PC-3 (cell line): ENCODE measurements at regions not wholly inside any gene's neighbourhood (a gene's known extent, or its start where the extent isn't known, plus 50 kb on each side); places are given as distances from the start of the nearest gene placed in this dataset.

ENCODE experiments used
- ATAC-seq: fragments of 200-7000 bp; cut with Tn5 transposase; 2 replicates; pipeline ENCODE4 v1.9.1; 2020; ENCODE audit warnings: mild to moderate bottlenecking, moderate library complexity
- BruUV-seq: library from RNA; stranded (reverse); fragments of 400-500 nt; replicated peaks from 2 replicates; lab custom pipeline; 2021; lab: Mats Ljungman, UMichigan
- CTCF ChIA-PET: fragments of 300-600 bp; sonication (Branson Sonifier 250); formaldehyde crosslinking; loops from one replicate; lab custom pipeline; 2022; ENCODE audit warnings: antibody characterized with exemption; lab: Charles Lee
- POLR2A ChIA-PET: fragments of 300-600 bp; sonication (Branson Sonifier 250); formaldehyde crosslinking; loops from one replicate; lab custom pipeline; 2022; ENCODE audit warnings: antibody characterized with exemption; ENCODE audit not compliant: unreplicated experiment; lab: Charles Lee
- DNase-seq: peaks from one replicate; pipeline ENCODE4 v3.0.0-alpha.2; 2015
- H2AFZ ChIP-seq: fragments of 300-600 bp; sonication (generic); 2 replicates; pipeline ENCODE4 v1.6.0; 2016; ENCODE audit warnings: antibody characterized with exemption, low read length
- H3F3A ChIP-seq: fragments of 300-600 bp; sonication (generic); one replicate; pipeline ENCODE4 v1.6.0; 2017; ENCODE audit warnings: antibody characterized with exemption, low read length, control low read depth, mild to moderate bottlenecking; ENCODE audit not compliant: unreplicated experiment
- H3K27ac ChIP-seq: fragments of 300-600 bp; sonication (generic); 2 replicates; pipeline ENCODE4 v1.5.1; 2016; ENCODE audit warnings: mild to moderate bottlenecking, low read length
- H3K27me3 ChIP-seq: fragments of 300-600 bp; sonication (generic); 2 replicates; pipeline ENCODE4 v1.6.1; 2016; ENCODE audit warnings: low read length, mixed read lengths
- H3K36me3 ChIP-seq: fragments of 300-600 bp; sonication (generic); 2 replicates; pipeline ENCODE4 v1.6.1; 2016; ENCODE audit warnings: low read depth, mixed run types, low read length, mixed read lengths
- H3K4me1 ChIP-seq: fragments of 300-600 bp; sonication (generic); 2 replicates; pipeline ENCODE4 v1.5.1; 2016; ENCODE audit warnings: low read length; ENCODE audit not compliant: insufficient read depth
- H3K4me2 ChIP-seq: fragments of 300-600 bp; sonication (generic); 2 replicates; pipeline ENCODE4 v1.6.0; 2016; ENCODE audit warnings: low read length
- H3K4me3 ChIP-seq: fragments of 300-600 bp; sonication (generic); 2 replicates; pipeline ENCODE4 v1.5.1; 2016; ENCODE audit warnings: mild to moderate bottlenecking, low read length, mixed read lengths
- H3K79me2 ChIP-seq: fragments of 300-600 bp; sonication (generic); 2 replicates; pipeline ENCODE4 v1.6.1; 2017; ENCODE audit warnings: low read length, mixed read lengths
- H3K9ac ChIP-seq: fragments of 300-600 bp; sonication (generic); 2 replicates; pipeline ENCODE4 v1.6.0; 2016; ENCODE audit warnings: mild to moderate bottlenecking, low read length
- H3K9me2 ChIP-seq: fragments of 300-600 bp; sonication (generic); replicated peaks from 2 replicates; pipeline ENCODE4 v1.6.1; 2016; ENCODE audit warnings: mixed run types, low read length, mixed read lengths
- H3K9me3 ChIP-seq: fragments of 300-600 bp; sonication (generic); 2 replicates; pipeline ENCODE4 v1.6.1; 2016; ENCODE audit warnings: low read length, mixed read lengths
- H4K20me1 ChIP-seq: fragments of 300-600 bp; sonication (generic); 2 replicates; pipeline ENCODE4 v1.6.1; 2016; ENCODE audit warnings: low read length, mixed read lengths
- CTCF ChIP-seq: fragments of 300-600 bp; sonication (generic); conservative IDR thresholded peaks from 2 replicates; pipeline ENCODE4 v1.5.1; 2017; ENCODE audit warnings: antibody characterized with exemption, low read depth, mild to moderate bottlenecking, low read length
- EZH2 ChIP-seq: fragments of 300-600 bp; sonication (generic); IDR thresholded peaks from one replicate; pipeline ENCODE4 v1.6.1; 2017; ENCODE audit warnings: antibody characterized with exemption, mild to moderate bottlenecking, low read length; ENCODE audit not compliant: unreplicated experiment
- EZH2phosphoT487 ChIP-seq: fragments of 300-600 bp; sonication (generic); IDR thresholded peaks from 2 replicates; pipeline ENCODE4 v1.6.1; 2018; ENCODE audit warnings: mild to moderate bottlenecking, antibody characterized with exemption, low read length, borderline replicate concordance
- intact Hi-C: fragments of 100-400 bp; cut with micrococcal nuclease; formaldehyde crosslinking; loops from 2 replicates; pipeline ENCODE4 v1.9.0; 2023

GRCh38 chr21:41665766-41666595 lies 100.9 kb downstream of the RIPK4 start:
- no peak for ATAC-seq
- no peak overlapping the region for H3K4me3 ChIP-seq

GRCh38 chr21:41664881-41665765 lies 101.7 kb downstream of the RIPK4 start:
- POLR2A ChIA-PET = interaction anchor here (0.6 to 1.0 kb wide), 3 partner anchors 35 to 121 kb away, joined by 3 to 9 read pairs (median 6); no protein-coding TSS in a partner anchor
- Histone ChIP-seq H3K9ac (peak overlapping the region; percentile 78), H3K27me3 (no peaks in the 10 kb centered on the region), H3K9me3 (no peaks in the 10 kb centered on the region), H2AFZ (peak overlapping the region; percentile 51), H3F3A (no peaks in the 10 kb centered on the region), H3K4me1 (peaks cover 33% of the 10 kb centered on the region), H4K20me1 (no peaks in the 10 kb centered on the region), H3K4me3 (no peak overlapping the region; the same call in 1 of the 2 replicates), H3K36me3 (no peaks in the 10 kb centered on the region), H3K4me2 (peak overlapping the region; percentile 72), H3K79me2 (no peaks in the 10 kb centered on the region), H3K27ac (peak overlapping the region; percentile 89), H3K9me2 (no peaks in the 10 kb centered on the region)
- TF ChIP-seq EZH2 (no peak), EZH2phosphoT487 (no peak), CTCF (no peak)
- CTCF ChIA-PET = no interaction called here
- BruUV-seq = no TSS peak
- DNase-seq = peak; percentile 66
- ATAC-seq = peak; percentile 68
- intact Hi-C loops = loop anchor here (5.0 kb wide), 1 partner anchor 53 kb away; no protein-coding TSS in a partner anchor

More at GRCh38 chr21:41665766-41666595, 100.9 kb downstream of the RIPK4 start:
- intact Hi-C loops = no loop called here
- no peaks in the 10 kb centered on the region for H3K79me2 ChIP-seq
- H4K20me1 ChIP-seq = no peaks in the 10 kb centered on the region
- no peak overlapping the region for H3K4me2 ChIP-seq
- ChIA-PET CTCF (no interaction called here), POLR2A (no interaction called here)
- peak overlapping the region; percentile 89 for H3K27ac ChIP-seq
- TF ChIP-seq EZH2phosphoT487 = no peak
- TF ChIP-seq CTCF = no peak
- TF ChIP-seq EZH2 = no peak
- H3K36me3 ChIP-seq = no peaks in the 10 kb centered on the region
- no peaks in the 10 kb centered on the region for H3K9me2 ChIP-seq
- no peaks in the 10 kb centered on the region for H3F3A ChIP-seq
- peak overlapping the region; percentile 78 for H3K9ac ChIP-seq
- DNase-seq = no peak
- H3K9me3 ChIP-seq = no peaks in the 10 kb centered on the region
- H3K4me1 ChIP-seq = peaks cover 25% of the 10 kb centered on the region
- H3K27me3 ChIP-seq = no peaks in the 10 kb centered on the region
- BruUV-seq = no TSS peak
- no peak overlapping the region for H2AFZ ChIP-seq
